ENCODE measurements at regions not wholly inside any gene's neighbourhood (a gene's known extent, or its start where the extent isn't known, plus 50 kb on each side); places are given as distances from the start of the nearest gene placed in this dataset.

- no peak overlapping the region for H3K27ac ChIP-seq
- no peak for DNase-seq
- H3K4me3 ChIP-seq: no peak overlapping the region
- H3K36me3 ChIP-seq: no peaks in the 10 kb centered on the region
- TF ChIP-seq POLR2AphosphoS5 (IDR thresholded peaks at IDR 0.05) (no peak), CTCF (IDR thresholded peaks at IDR 0.05) (no peak), POLR2A (IDR thresholded peaks at IDR 0.05) (no peak), EP300 (IDR thresholded peaks at IDR 0.05) (no peak)
- H3K27me3 ChIP-seq: no peaks in the 10 kb centered on the region
- ATAC-seq (ENCODE audit: low FRiP score in 2 of 2): no peak
- H3K4me1 ChIP-seq: no peaks in the 10 kb centered on the region
- H3K9me3 ChIP-seq: no peaks in the 10 kb centered on the region
Observed at GRCh38 chr1:217097819-217098218, 374.6 kb upstream of the ESRRG start.

- 78 to 80% methylated on average over 7 of the region's 7 CpGs for WGBS, 2 donors
- ATAC-seq (ENCODE audit: low FRiP score in 2 of 2): no peak
- H3K36me3 ChIP-seq: no peaks in the 10 kb centered on the region
- H3K4me1 ChIP-seq: no peaks in the 10 kb centered on the region
- no peak overlapping the region for H3K27ac ChIP-seq
- H3K27me3 ChIP-seq: no peaks in the 10 kb centered on the region
- no peak for DNase-seq
- no peaks in the 10 kb centered on the region for H3K9me3 ChIP-seq
- H3K4me3 ChIP-seq: no peak overlapping the region
- TF ChIP-seq EP300 (IDR thresholded peaks at IDR 0.05) (no peak), CTCF (IDR thresholded peaks at IDR 0.05) (no peak), POLR2A (IDR thresholded peaks at IDR 0.05) (no peak), POLR2AphosphoS5 (IDR thresholded peaks at IDR 0.05) (no peak)
Observed at GRCh38 chr1:217096200-217096599, 373.0 kb upstream of the ESRRG start.

GRCh38 chr1:217095050-217095622 lies 371.9 kb upstream of the ESRRG start:
- DNase-seq: no peak
- no peak for ATAC-seq (ENCODE audit: low FRiP score in 2 of 2)
- Histone ChIP-seq H3K36me3 (no peaks in the 10 kb centered on the region), H3K27ac (no peak overlapping the region), H3K9me3 (no peaks in the 10 kb centered on the region), H3K4me3 (no peak overlapping the region), H3K27me3 (no peaks in the 10 kb centered on the region), H3K4me1 (peaks cover 0 to 4% (median 1%) of the 10 kb centered on the region in 4 donors)
- WGBS, 2 donors: 80 to 96% methylated on average over 2 of the region's 2 CpGs
- TF ChIP-seq CTCF (IDR thresholded peaks at IDR 0.05) (no peak), EP300 (IDR thresholded peaks at IDR 0.05) (no peak), POLR2AphosphoS5 (IDR thresholded peaks at IDR 0.05) (no peak), POLR2A (IDR thresholded peaks at IDR 0.05) (no peak)

GRCh38 chr1:217091561-217091960 lies 368.3 kb upstream of the ESRRG start:
- H3K4me1 ChIP-seq: peaks cover 0 to 17% (median 3%) of the 10 kb centered on the region in 4 donors
- no peak for TF ChIP-seq CTCF (IDR thresholded peaks at IDR 0.05)
- TF ChIP-seq EP300 (IDR thresholded peaks at IDR 0.05): no peak
- no peak for TF ChIP-seq POLR2AphosphoS5 (IDR thresholded peaks at IDR 0.05)
- WGBS, 2 donors: 76 to 86% methylated on average over 4 of the region's 4 CpGs
- no peak overlapping the region for H3K4me3 ChIP-seq
- no peak overlapping the region for H3K27ac ChIP-seq
- ATAC-seq (ENCODE audit: low FRiP score in 2 of 2) (no peak), DNase-seq (no peak)
- H3K36me3 ChIP-seq: no peaks in the 10 kb centered on the region
- H3K9me3 ChIP-seq: no peaks in the 10 kb centered on the region
- no peaks in the 10 kb centered on the region for H3K27me3 ChIP-seq
